GM18502 (cell line): ENCODE measurements at regions not wholly inside any gene's neighbourhood (a gene's known extent, or its start where the extent isn't known, plus 50 kb on each side); places are given as distances from the start of the nearest gene placed in this dataset.
"Not testable (repeated sequence)": the region's sequence is repeated elsewhere in the genome, so short reads cannot be mapped to it uniquely, and the experiment has no call there.

Experiments
- ATAC-seq: cut with Tn5 transposase; IDR thresholded peaks from one replicate; pipeline ENCODE4 v1.9.1; 2021; ENCODE audit warnings: mild to moderate bottlenecking; ENCODE audit not compliant: unreplicated experiment, poor library complexity

DNA sequence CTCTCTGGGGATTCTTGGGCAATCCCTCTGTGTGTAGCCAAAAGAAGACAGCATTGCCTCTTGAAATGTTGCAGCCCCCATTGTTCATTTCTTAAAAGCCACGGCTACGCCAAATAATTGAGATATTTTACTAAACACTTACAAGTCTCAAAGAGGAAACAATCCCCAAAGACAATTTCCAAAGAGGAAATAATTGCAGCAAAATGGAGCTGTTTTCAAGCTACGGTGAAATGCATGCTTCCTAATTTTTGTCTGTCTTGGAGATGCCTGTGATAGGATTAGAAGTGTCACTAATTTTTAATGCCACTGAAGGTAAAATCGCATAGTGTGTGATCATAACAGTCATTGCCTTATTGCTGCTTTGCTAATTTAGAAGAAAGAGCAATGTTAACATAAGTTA is 72.9 kb upstream of the NAMPT start:
- ATAC-seq, result no peak

GRCh38 chr7:106354822-106355221 is 70.0 kb upstream of the NAMPT start:
- ATAC-seq, result no peak

- no peak for ATAC-seq
Observed at GRCh38 chr7:106353944-106354343, 69.2 kb upstream of the NAMPT start.

DNA sequence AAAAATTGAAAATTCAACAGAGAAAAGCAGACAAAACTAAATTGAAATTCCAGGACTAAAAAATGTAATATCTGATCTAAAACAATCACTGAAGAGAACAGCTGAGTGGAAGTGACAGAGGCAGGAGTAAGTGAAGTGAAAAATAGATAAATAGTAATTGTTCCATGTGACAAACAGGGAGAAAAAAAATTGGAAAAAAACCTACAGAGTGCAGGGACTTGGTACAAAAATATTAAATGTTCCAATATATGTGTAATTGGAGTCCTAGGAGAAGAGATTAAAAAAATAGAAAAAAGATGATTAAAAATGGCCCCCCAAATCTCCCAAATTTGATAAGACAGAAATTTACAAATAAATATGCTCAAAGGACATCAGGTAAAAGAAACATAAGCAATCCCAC is 63.4 kb upstream of the NAMPT start:
- no peak for ATAC-seq

DNA sequence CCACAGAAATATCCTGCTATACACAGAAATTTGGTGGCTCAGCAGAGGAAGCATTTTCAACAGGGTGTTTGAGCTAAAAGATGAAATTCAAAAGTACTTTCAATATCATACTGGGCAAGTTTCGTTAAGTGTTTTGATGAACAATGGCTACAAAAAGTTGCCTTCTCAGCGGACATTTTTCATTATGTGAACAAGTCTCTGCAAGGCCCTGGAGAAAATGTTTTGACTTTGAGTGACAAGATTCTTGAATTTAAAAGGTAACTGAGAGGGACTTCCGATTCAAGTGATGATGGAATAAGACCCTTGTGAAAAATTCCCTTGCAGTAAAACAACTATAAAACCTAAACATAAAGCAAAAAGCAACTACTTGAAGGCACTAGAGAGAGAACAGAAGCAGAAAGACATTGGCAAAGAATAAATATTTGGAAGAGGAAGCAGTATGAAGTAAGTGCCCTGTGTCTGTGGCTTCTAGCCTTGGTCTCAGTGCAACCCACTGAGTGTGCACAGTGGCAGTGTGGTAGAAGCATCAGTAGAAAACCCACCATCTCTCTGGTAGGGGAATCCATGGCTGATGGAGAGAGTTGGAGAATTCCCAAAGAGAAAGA is 62.5 kb upstream of the NAMPT start:
- ATAC-seq, result no peak

GRCh38 chr7:106346678-106347217 is 62.0 kb upstream of the NAMPT start:
- peak; percentile 92 for ATAC-seq

DNA sequence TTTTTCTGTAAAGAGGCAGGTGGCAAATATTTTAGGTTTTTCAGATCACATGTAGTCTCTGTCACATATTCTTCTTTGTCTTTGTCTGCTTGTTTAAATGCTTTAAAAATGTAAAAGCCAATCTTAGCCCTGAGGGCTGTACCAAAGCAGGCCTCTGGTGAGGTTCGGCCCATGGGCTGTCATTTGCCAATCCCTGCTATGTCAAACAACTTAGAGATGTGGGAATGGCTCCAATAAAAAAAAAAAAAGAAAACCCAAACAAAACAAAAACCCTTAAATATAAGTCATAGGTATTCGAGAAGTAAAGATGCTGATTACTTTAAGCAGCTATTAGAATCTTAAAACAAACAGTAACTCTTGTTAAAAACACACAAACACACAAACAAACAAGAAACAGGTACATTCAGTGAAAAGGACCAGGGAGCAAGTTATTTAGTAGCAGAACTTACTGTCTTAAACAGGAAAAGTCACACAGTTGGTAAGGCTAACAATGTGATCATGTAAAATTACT is 61.4 kb upstream of the NAMPT start:
- ATAC-seq, result no peak

- ATAC-seq, result no peak
Observed at GRCh38 chr7:106345421-106346166, 60.8 kb upstream of the NAMPT start.

DNA sequence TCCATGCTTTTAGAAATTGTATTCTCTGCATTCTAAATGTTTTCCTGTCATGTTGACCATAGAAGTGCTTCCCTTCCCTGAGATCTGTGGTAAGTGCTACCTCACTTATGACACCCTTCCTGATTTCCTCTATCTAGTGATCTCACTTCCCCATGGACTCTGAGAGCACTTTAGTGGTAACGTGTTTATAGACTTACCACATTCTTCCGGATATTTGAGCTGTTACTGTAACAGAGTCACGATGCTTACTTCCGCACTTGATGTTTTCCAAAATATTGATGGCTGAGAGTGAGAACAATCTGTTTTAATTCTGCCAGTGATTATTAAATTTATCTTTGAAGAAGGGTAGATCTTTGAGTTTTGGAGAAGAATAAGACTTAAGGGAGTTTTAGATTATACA is 60.1 kb upstream of the NAMPT start:
- no peak for ATAC-seq

DNA sequence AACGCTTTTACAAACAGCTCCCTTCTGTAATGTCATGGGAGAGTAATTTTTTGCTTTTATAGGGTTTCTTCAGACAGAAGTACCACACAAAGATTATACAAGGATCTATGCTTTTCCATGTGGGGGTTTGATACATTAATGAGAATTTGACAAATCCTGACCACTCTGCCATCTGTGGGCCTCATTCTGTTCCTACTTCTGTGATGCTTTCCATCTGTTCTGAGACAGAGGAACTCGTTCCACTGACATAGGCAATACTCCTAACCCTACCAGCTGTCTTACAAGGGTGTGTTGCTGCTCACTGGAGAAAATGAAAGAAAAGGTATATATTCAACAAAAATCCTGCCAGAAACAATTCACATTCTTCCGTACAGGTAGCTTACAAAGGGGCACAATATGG is 59.4 kb upstream of the NAMPT start:
- no peak for ATAC-seq

GRCh38 chr7:106342049-106342448 is 57.3 kb upstream of the NAMPT start:
- not testable (repeated sequence) for ATAC-seq

DNA sequence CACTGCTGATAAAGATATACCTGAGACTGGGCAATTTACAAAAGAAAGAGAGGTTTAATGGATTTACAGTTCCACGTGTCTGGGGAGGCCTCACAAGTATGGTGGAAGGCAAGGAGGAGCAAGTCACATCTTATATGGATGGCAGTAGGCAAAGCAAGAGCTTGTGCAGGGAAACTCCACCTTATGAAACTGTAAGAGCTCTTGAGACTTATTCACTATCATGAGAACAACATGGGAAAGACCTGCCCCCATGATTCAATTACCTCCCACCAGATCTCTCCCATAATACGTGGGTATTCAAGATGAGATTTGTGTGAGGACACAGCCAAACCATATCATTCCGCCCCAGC is 55.4 kb upstream of the NAMPT start:
- not testable (repeated sequence) for ATAC-seq

DNA sequence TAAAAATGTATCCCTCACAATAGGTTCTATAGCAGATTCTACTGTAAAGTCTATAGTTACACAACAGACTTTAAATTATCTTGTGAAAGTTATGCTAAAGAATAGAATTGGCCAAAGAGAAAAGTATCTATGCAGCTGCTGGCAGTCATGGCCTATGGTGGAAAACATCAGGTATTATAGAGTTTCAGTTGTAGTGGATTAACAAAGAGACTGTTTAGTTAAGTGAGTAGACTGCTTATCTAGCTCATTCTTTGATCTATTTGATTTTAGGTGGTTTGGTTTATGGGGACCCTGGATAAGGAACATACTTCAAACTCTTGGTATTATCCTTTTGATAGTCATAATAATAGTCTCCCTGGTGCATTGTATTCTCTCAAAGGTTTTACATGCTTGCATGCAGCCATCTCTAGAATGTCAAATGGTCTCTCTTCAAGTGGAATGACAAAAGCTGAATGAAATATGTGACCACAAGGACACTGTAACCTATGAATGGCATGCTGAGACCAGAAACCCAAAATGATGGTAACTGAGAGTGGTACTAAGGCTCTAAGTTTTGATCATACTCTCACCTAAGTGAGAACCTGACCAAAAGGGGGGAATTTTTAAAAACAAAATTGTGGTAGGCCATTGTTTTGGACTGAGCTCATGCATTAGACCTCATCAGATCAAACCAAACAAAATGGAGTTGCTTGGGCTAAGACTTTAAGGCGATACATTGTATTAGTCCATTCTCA is 54.9 kb upstream of the NAMPT start:
- ATAC-seq, result no peak

- no peak for ATAC-seq
Observed at GRCh38 chr7:106337754-106338153, 53.0 kb upstream of the NAMPT start.

DNA sequence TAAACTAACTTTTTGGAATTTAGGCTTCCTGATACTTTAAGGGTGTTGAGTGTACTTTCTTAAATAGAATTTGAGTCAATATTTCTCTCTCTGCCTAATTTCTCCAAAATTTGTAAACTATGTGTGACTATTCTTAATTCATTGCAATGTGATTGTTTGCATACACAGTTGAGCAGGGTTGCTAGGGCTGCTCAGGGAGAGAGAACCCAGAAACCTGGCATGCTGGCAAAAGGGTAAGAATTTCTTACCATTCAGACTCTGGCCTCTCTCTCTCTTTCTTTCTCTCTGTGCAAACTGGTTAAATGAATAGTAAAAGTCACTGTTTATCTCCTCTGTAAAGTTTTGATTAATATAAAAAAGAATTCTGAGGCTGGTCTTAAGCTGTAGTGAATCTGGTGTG is 51.0 kb upstream of the NAMPT start:
- no peak for ATAC-seq
